NOMO-1 treated with DMSO at 0.1 percent for 48 hours (cell line): ENCODE measurements at regions not wholly inside any gene's neighbourhood (a gene's known extent, or its start where the extent isn't known, plus 50 kb on each side); places are given as distances from the start of the nearest gene placed in this dataset.

Source experiments
- DNase-seq: peaks from one replicate; lab custom pipeline; 2025; ENCODE audit not compliant: unreplicated experiment; lab: John Stamatoyannopoulos, UW

DNA sequence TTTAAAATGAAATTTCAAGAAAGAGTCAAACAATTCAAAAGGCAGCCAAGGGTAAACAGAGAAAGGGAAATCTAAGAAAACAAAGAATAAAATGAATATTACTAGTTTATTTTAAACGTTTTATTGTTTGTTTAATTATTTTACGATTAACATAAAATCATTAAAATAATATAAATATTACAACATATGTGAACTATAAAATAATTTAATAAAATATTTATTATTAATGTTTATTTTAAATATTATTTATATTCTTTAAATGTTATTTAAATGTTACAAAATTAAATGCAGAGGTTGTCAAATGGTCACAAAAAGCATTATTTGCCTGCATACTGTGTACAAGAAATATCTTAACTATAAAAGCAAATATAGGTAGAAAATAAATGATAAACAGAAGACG lies 786.7 kb upstream of the GHITM start:
- DNase-seq: no peak

DNA sequence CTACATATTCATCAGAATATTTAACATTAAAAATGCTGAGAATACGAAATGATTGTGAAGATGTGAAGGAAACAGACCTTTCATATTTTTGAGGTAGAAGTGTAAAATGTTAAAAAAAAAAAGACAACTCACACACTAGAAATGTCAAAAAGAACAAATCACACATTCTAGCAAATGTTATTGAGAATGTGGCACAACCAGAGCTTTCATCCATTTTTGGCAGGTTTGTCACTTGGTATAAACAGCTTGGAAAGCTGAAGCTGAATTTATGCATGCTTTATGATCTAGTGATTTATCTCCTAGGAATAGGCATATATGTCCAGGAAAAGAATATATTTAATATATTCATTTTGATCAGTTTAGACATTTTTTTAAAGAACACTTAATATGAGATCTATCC lies 784.9 kb upstream of the GHITM start:
- DNase-seq: no peak

DNA sequence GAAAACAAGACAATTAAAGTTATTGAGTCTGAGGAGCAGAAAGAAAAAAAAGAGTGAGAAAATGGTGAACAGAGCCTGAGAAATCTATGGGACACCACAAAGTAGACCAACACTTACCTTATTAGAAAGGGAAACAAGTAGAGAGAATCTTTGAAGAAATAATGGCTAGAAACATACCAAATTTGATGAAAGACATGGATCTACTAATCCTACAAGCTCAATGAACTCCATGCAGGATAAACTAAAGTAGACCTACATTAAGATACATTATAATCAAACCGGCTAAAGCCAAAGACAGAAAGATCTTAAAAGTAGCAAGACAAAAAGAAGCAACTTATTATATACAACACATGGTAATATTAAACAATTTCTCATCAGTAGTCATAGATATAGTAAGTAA lies 782.3 kb upstream of the GHITM start:
- no peak for DNase-seq

DNA sequence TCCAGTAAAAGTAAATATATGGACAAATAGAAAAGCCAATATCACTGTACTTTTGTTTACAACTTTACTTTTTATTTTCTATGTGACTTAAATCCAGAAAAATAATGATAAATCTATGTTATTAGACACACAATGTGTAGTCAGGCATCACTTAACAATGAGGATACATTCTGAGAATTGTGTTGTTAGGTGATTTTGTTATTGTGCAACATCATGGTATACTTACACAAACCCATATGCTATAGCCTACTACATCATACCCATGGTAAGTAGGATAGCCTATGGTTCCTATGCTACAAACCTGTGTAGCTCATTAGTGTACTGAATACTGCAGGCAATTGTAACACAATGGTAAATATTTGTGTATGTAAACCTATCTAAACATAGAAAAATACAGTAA lies 781.7 kb upstream of the GHITM start:
- DNase-seq: no peak

DNA sequence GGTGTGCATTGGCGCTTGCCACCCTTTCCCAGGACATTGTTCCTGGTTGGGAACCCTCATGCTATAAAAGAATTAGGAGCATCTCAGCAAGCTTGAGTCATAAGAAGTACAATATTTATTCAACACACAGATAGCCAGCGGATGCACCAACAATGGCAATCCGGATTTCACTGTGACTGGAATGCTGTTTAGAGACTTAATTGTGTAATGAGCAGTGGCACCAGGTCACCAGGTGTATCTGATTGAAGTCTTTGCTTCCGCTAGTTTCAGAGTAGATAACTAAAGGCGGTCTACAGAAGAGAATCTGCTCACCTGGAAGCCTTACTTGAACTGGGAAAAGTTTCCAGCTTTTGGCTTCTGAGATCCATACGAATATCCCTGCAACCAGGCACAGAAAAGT lies 772.3 kb upstream of the GHITM start:
- no peak for DNase-seq

DNA sequence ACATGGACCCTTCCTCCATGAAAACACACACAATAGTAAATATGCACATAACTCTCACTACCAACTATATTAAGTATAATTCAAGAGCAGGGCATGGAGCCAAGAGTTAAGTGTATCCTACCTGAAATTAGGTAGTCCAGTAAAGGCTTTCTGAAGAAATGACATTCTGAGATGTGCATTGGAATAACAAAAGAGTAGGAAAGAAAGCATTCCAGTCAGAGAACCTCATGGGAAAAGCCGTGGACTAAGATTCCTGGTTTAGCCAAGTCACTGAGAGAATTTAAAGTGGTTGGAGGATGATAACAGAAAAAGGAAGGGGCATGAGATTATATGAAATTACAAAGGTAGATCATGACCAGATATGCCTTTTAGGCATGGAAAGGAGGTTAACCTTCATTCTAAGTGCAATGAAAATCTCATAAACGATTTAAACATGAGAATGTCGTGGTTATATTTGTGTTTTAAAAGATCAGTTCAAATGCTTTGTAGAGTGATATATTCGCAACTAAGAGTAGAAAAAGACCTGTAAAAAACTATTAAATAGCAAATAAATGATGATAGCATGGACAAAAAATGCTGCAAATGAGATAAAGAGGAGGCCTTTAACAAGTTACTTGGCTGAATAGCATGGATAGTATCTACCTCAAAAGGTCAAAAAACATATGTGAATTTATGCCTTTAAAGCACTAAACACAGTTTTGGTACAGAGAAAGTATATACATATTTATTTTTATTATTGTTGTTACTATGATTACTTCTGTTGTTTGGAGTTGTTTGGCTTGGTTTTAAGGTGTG lies 767.4 kb upstream of the GHITM start:
- no peak for DNase-seq

DNA sequence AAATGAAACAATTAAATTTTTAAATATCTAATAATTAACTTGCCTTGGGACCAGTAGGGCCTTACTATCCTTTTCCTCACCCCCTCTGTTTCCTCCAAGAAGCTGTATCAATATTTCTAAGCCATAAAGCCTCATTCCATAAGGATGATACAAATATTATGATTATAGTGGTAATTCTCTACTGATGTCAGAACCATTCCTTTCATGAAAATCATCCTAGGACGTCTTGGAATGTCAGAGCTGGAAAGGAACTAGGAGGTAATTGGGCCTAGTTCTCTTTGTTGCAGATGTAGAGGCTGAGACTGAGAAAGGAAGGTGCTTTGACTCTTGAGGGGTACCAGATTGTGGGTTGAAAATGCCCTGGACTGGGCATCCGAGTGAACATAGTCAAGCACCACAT lies 766.7 kb upstream of the GHITM start:
- DNase-seq: no peak

DNA sequence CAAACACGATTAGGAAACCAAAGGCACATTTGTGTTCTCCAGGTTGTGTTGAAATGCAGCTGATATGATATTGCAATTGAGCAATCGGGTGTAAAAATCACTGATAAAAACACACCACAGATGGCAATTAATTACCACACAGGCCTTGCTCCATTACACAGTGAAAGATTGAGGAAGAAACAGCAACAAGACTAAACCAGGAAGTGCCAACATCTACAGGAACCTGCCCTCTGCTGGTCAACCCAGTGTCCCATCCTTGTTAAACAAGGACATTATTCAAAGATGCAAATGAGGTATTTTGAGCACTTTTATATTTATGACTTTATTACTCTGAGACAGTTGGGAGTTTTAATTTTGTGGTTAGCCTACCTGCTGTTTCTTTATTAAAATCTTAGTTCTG lies 765.6 kb upstream of the GHITM start:
- peak; percentile 85 for DNase-seq

DNA sequence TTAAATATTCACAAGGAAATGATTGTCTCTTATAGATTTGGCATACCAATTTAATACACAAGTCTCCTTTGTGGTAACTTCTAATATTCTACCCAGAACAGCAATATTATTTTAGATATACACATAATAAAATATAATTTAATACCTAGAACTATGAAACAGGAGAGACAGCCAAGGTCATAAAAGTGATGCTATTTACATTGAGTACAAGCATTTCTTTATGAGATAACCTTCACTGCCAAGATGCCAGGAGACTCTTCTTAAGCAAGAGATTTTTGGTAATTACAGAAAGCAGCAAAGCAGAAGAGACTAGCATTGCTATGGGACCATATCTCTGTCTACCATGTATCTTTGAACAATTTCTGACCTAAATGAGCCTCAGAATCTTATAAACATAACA lies 764.6 kb upstream of the GHITM start:
- no peak for DNase-seq

DNA sequence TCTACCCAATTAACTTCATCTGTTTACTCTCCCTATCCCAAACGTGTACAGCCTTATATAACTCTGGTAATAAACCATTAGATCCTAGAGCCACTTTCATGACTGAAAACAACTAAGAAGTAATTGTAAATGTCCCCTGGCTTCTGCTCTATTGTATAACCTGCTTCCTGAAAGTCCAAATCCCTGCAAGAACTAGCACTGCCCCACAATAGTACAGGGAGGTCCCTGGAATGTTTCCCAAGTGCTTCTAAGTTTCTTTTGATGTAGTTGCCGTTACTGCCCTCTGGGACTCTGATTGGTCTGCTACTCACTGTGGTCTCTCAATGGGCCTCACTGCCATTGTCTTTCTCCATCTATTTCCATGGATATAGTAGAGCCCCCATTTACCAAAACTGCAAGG lies 764.0 kb upstream of the GHITM start:
- DNase-seq: no peak

DNA sequence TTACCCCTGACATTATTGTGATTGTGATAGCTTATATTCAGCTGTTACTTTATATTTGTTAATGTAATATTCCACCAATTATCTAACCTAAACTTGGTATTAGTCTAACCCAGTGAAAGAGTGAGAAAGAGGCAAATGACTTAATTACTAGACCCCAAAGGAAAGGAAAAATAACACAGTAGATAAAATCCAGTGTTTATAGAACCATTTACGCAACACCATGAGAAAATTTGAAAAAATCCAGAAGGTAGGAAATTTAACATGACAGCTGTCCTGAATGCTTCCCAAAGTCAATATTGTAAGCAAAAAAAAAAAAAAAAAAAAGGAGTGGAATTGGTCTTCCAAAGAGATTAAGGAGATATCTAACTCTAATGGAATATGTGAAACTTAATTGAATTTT lies 741.5 kb upstream of the GHITM start:
- no peak for DNase-seq

DNA sequence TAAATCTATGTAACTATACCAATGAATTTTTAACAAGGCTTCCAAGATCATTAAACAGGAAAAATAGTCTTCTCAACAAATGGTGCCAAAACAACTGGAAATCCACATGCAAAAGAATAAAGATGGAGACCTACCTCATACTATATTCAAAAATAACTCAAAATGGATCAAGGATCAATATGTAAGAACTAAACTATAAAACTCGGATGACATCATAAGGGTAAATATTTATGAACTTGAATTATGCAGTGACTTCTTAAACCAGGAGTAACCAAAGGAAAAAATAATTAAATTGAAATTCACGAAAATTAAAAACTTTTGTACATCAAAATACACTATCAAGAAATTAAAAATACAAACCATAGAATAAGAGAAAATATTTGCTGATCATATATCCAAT lies 728.7 kb upstream of the GHITM start:
- DNase-seq: no peak

DNA sequence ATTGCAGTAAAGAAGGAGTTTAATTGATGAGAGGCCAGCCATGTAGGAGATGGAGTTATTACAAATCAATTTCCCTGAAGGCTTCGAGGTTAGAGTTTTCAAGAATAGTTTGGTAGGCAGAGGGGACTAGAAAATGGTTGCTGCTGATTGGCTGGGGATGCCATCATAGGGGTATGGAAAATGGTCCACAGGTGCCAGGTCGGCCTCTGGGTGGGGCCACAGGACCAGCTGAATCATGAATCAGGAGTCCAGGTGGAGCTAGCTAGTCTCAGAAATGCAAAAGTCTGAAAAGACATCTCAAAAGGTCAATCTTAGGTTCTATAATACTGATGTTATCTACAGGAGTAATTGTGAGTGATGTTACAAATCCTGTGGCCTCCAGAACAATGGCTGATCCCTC lies 714.0 kb upstream of the GHITM start:
- no peak for DNase-seq

DNA sequence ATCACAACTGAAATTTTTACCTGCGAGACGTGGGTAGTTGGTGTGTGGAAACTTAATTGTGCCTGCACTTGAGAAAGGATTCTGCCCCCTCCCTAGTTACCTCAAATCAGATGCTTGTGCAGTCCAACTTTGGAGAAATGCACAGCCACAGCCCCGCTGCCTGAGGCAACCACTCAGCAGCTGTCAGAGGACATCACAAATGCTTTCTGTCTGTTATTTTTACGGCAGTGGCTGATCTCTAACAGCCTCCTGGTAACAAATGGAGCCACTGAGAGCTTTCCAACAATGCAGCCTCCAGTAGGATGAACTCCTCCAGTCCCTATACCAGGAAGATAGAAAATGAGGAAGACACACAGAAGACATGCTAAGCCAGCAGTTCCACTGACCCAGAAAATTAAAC lies 712.2 kb upstream of the GHITM start:
- DNase-seq: no peak

DNA sequence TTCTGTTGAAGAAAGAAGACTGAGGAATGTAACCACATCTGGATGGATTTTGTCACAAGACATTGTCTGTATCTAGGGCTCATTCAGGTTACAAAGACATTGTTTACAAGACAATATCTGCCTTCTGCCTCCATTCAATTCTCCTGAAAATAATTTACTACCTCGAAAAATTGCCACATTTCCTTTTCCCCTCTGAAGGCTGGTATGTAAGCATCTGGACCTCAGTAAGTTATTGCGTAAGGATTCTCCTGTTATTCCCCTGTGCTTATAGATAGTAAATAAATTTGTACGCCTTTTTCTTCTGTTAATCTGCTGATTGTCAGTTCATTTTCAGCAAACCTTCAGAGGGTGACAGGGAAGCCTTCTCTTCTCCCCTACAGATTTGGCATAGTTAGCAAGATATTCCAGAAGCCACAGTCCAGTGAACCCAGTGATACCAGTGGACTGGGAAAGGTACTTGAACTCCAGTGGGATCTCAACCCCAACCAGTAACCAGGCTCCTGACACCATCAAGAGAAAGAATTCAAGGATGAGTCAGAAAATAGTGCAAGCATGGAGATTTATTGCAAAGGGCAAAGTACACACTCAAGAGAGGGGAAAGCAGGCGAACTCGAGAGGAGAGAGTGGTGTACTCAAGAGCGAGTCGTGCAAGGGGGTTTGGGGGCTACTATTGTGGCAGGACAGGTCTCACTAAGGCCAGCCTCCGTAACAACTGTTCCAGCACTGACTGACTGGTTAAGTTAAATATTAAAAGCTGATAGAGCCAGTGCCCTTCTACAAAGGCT lies 706.9 kb upstream of the GHITM start:
- peak; percentile 67 for DNase-seq

DNA sequence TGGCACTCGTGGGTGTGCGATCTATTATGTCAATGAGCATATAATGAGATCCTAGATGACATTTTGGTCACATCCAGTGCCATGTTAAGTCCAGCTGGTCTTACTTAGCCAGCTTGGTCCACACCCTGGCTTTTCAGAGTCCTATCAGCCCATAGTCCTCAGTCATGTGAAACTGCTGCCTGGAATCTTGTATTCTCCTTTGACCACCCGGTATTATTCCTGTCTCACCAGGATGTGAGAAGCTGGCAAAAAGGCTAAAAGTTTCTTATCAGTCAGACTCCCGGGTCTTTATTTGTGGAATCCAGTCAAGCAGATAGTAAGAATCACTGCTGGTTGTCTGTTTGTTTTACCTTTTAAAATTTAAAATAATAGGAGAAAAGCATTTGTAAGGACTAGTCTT lies 705.6 kb upstream of the GHITM start:
- no peak for DNase-seq

DNA sequence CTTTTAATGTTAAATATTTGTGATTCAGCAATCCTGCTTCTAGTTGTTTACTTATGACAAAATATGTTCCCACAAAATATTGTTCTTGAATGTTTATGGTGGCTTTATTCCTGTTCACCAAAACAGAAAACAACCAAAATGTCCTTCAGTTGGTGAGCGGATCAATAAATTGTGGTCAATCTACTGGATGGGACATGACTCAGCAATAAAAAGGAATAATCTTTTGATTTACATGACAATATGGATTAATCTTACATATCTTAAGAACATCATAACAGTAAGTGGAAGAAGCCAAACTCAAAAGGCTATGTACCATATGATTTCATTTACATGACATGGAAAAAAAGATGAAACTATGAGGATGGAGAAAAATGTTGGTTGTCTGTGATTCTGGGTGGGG lies 691.3 kb upstream of the GHITM start:
- no peak for DNase-seq

DNA sequence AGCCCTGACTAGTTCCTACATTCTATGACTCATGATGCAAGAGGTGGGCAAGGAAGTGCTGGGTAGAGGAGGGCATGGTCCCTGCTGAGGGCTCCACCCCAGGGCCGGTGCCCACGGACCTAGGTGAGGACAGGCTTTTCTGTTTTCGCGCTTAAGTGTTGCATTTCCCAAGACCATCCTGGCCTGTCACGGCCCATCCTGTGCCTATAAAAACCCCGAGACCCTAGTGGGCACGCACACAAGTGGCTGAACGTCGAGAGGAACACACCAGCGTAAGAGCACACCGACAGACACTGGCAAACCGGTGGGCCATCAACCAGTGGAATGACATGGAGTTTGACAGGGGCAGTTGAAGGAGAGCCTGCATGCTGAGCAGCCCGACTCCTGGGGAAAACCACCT lies 680.7 kb upstream of the GHITM start:
- DNase-seq: no peak

DNA sequence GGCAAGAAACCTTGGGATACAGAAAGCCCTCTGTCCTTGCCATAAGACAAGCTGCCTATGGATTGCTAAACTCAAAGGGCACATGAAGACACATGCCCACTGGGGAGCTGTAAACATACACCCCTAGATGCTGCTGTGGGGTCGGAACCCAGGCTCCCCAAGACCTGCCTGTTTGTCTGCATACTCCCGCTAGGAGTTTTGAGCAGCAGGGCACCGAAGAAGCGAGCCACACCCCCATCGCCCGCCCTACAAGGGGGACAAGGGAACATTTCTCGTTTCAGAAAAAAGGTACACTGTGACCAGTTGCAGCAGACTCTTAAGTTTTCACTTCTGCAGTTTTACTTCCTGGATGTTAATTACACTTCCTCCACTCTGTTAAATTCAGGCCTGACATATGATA lies 680.2 kb upstream of the GHITM start:
- DNase-seq: peak; percentile 77

DNA sequence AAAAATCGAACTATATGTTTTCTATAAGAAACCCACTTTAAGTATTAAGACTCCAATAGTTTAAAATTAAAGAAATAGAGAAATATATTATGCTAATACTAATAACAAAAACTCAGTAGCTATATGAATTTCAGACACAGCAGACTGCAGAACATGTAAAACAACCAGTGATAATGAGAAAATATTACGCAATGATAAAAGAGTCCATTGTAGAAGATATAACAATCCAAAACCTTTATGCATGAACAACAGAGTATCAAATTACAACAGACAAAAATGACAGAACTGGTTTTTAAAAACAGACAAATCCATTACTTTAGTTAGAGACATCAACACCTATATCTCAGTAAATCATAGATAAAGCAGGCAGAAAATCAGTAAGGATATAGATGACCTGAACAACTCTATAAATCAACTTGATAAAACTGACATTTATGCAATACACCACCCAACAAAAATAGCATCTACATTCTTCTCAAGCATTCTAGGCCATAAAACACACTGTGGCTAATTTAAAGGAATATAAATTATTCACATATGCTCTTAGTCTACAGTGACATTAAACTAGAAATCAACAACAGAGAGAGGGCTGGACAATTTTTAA lies 669.5 kb upstream of the GHITM start:
- no peak for DNase-seq

DNA sequence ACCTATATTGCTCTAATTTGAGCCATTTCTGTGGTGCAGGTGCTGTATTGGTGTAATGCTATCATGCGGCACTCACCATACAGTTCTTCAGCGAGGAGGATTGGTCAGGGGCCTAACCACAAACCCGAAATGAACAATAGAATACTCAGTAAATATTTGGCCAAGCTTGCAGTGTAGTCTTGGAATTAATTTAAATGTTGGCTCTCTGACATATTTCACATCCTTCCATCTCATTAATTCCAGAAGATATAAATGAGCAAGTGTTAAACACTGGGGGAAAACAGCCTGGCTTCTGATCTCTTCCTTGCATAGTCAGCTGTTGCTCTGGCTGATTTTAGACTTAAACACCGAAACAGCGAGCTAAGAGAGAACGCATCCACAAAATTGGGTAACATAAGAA lies 663.1 kb upstream of the GHITM start:
- DNase-seq: no peak

DNA sequence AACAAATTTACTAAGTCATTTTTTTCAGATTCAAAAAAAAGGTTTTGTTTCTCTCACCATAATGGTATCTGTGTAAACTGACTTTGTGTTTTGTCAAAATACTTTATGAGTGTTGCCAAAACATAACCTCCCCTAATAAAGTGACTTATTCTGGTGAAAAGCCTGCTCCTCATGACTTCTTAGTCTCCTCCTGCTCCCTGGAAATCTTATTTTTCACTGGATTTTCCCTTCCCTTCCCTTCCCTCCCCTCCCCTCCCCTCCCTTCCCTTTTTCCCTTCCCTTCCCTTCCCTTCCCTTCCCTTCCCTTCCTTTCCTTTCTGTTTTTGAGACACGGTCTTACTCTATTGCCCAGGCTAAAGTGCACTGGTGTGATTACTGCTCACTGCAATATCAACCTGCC lies 650.1 kb upstream of the GHITM start:
- no peak for DNase-seq
